Rectal smooth muscle tissue (tissue), 1 donor: ENCODE measurements at regions not wholly inside any gene's neighbourhood (a gene's known extent, or its start where the extent isn't known, plus 50 kb on each side); places are given as distances from the start of the nearest gene placed in this dataset.

ENCODE experiments used
- H3K27ac ChIP-seq: one replicate; pipeline ENCODE4 v1.7.0; 2013; ENCODE audit warnings: low read depth, low read length, inconsistent platforms
- H3K27me3 ChIP-seq: one replicate; pipeline ENCODE4 v1.7.0; 2013; ENCODE audit warnings: low read length; ENCODE audit not compliant: control insufficient read depth, insufficient read depth
- H3K36me3 ChIP-seq: one replicate; pipeline ENCODE4 v1.7.0; 2013; ENCODE audit warnings: low read length; ENCODE audit not compliant: control insufficient read depth, insufficient read depth
- H3K4me1 ChIP-seq: one replicate; pipeline ENCODE4 v1.7.0; 2013; ENCODE audit warnings: low read length; ENCODE audit not compliant: control insufficient read depth, insufficient read depth
- H3K4me3 ChIP-seq: one replicate; pipeline ENCODE4 v1.7.0; 2013; ENCODE audit warnings: low read length
- H3K9ac ChIP-seq: one replicate; pipeline ENCODE4 v1.7.0; 2013; ENCODE audit warnings: low read length

GRCh38 chr7:46146454-46147255 is 225.6 kb upstream of the IGFBP3 start:
- no peak overlapping the region for H3K4me3 ChIP-seq
- H3K27me3 ChIP-seq = no peaks in the 10 kb centered on the region
- H3K9ac ChIP-seq = no peak overlapping the region
- no peaks in the 10 kb centered on the region for H3K36me3 ChIP-seq
- no peaks in the 10 kb centered on the region for H3K4me1 ChIP-seq
- H3K27ac ChIP-seq = no peak overlapping the region

- H3K4me3 ChIP-seq = no peak overlapping the region
- no peak overlapping the region for H3K9ac ChIP-seq
- no peaks in the 10 kb centered on the region for H3K4me1 ChIP-seq
- no peaks in the 10 kb centered on the region for H3K36me3 ChIP-seq
- no peaks in the 10 kb centered on the region for H3K27me3 ChIP-seq
- no peak overlapping the region for H3K27ac ChIP-seq
These were observed 224.3 kb upstream of the IGFBP3 start for GRCh38 chr7:46145412-46145811.

GRCh38 chr7:46143949-46144917 is 223.2 kb upstream of the IGFBP3 start:
- Histone ChIP-seq H3K4me1 (no peaks in the 10 kb centered on the region), H3K36me3 (no peaks in the 10 kb centered on the region), H3K9ac (no peak overlapping the region), H3K4me3 (no peak overlapping the region), H3K27ac (no peak overlapping the region), H3K27me3 (no peaks in the 10 kb centered on the region)

GRCh38 chr7:46143421-46143820 is 222.3 kb upstream of the IGFBP3 start:
- H3K4me1 ChIP-seq = no peaks in the 10 kb centered on the region
- H3K4me3 ChIP-seq = no peak overlapping the region
- no peaks in the 10 kb centered on the region for H3K27me3 ChIP-seq
- H3K27ac ChIP-seq = no peak overlapping the region
- no peaks in the 10 kb centered on the region for H3K36me3 ChIP-seq
- H3K9ac ChIP-seq = no peak overlapping the region

GRCh38 chr7:46139079-46139478 is 218.0 kb upstream of the IGFBP3 start:
- H3K4me1 ChIP-seq = no peaks in the 10 kb centered on the region
- H3K27ac ChIP-seq = no peak overlapping the region
- H3K4me3 ChIP-seq = no peak overlapping the region
- H3K27me3 ChIP-seq = no peaks in the 10 kb centered on the region
- no peaks in the 10 kb centered on the region for H3K36me3 ChIP-seq
- H3K9ac ChIP-seq = no peak overlapping the region

GRCh38 chr7:46137725-46138124 is 216.7 kb upstream of the IGFBP3 start:
- H3K9ac ChIP-seq = no peak overlapping the region
- H3K27ac ChIP-seq = no peak overlapping the region

GRCh38 chr7:46135557-46135956 is 214.5 kb upstream of the IGFBP3 start:
- no peak overlapping the region for H3K9ac ChIP-seq
- H3K36me3 ChIP-seq = no peaks in the 10 kb centered on the region
- no peak overlapping the region for H3K27ac ChIP-seq
- no peak overlapping the region for H3K4me3 ChIP-seq
- H3K27me3 ChIP-seq = no peaks in the 10 kb centered on the region
- H3K4me1 ChIP-seq = no peaks in the 10 kb centered on the region

More at GRCh38 chr7:46137725-46138124, 216.7 kb upstream of the IGFBP3 start:
- Histone ChIP-seq H3K27me3 (no peaks in the 10 kb centered on the region), H3K4me3 (no peak overlapping the region), H3K4me1 (no peaks in the 10 kb centered on the region), H3K36me3 (no peaks in the 10 kb centered on the region)

GRCh38 chr7:46134795-46135194 is 213.7 kb upstream of the IGFBP3 start:
- Histone ChIP-seq H3K27ac (no peak overlapping the region), H3K4me3 (no peak overlapping the region), H3K36me3 (no peaks in the 10 kb centered on the region), H3K4me1 (no peaks in the 10 kb centered on the region), H3K27me3 (no peaks in the 10 kb centered on the region), H3K9ac (no peak overlapping the region)

GRCh38 chr7:46134385-46134784 is 213.3 kb upstream of the IGFBP3 start:
- no peak overlapping the region for H3K27ac ChIP-seq
- no peaks in the 10 kb centered on the region for H3K4me1 ChIP-seq
- H3K9ac ChIP-seq = no peak overlapping the region
- no peaks in the 10 kb centered on the region for H3K36me3 ChIP-seq
- H3K4me3 ChIP-seq = no peak overlapping the region
- no peaks in the 10 kb centered on the region for H3K27me3 ChIP-seq

- H3K9ac ChIP-seq = no peak overlapping the region
- H3K27me3 ChIP-seq = no peaks in the 10 kb centered on the region
- H3K27ac ChIP-seq = no peak overlapping the region
- H3K36me3 ChIP-seq = no peaks in the 10 kb centered on the region
- H3K4me3 ChIP-seq = no peak overlapping the region
- no peaks in the 10 kb centered on the region for H3K4me1 ChIP-seq
These were observed 212.7 kb upstream of the IGFBP3 start for GRCh38 chr7:46133751-46134150.

- H3K36me3 ChIP-seq = no peaks in the 10 kb centered on the region
- H3K4me1 ChIP-seq = no peaks in the 10 kb centered on the region
- H3K27ac ChIP-seq = no peak overlapping the region
- no peak overlapping the region for H3K4me3 ChIP-seq
- no peaks in the 10 kb centered on the region for H3K27me3 ChIP-seq
- H3K9ac ChIP-seq = no peak overlapping the region
These were observed 212.0 kb upstream of the IGFBP3 start for GRCh38 chr7:46133072-46133471.

- no peaks in the 10 kb centered on the region for H3K4me1 ChIP-seq
- H3K9ac ChIP-seq = no peak overlapping the region
- no peaks in the 10 kb centered on the region for H3K27me3 ChIP-seq
- no peak overlapping the region for H3K4me3 ChIP-seq
- H3K36me3 ChIP-seq = no peaks in the 10 kb centered on the region
- no peak overlapping the region for H3K27ac ChIP-seq
These were observed 211.1 kb upstream of the IGFBP3 start for GRCh38 chr7:46131916-46132795.
